CD4-positive, alpha-beta T cell (primary cell): ENCODE measurements at regions not wholly inside any gene's neighbourhood (a gene's known extent, or its start where the extent isn't known, plus 50 kb on each side); places are given as distances from the start of the nearest gene placed in this dataset.

Experiments used
- ATAC-seq: fragments of 200-7000 bp; cut with Tn5 transposase; one replicate; pipeline ENCODE4 v1.10.0; 2022; ENCODE audit warnings: mild to moderate bottlenecking; ENCODE audit not compliant: poor library complexity
- CTCF ChIA-PET: fragments of 350-600 bp; sonication (Branson Sonifier 250); formaldehyde crosslinking; loops from one replicate; lab custom pipeline; 2021; ENCODE audit warnings: antibody characterized with exemption, inconsistent platforms; lab: Charles Lee
- POLR2A ChIA-PET: fragments of 350-600 bp; sonication (Branson Sonifier 250); formaldehyde crosslinking; loops from one replicate; lab custom pipeline; 2021; ENCODE audit warnings: antibody characterized with exemption, inconsistent platforms; lab: Charles Lee
- DNase-seq, 14 experiments: peaks; one replicate each; pipeline ENCODE4 v3.0.0-alpha.2; 2013 to 2020; ENCODE audit warnings: mixed read lengths in 2 of 14
- H3K27ac ChIP-seq, 2 donors: one replicate each; pipeline versions ENCODE4 v1.5.1 to v1.7.0; 2013; ENCODE audit warnings: low read length in 2 of 2, low read depth in 1 of 2, mild to moderate bottlenecking in 1 of 2
- H3K27me3 ChIP-seq, 2 experiments: 1 replicate in 1 of 2; 2 replicates in 1 of 2; pipeline versions ENCODE4 v1.6.1 to v1.7.0; 2013; ENCODE audit warnings: low read length in 2 of 2, control low read depth in 1 of 2, mild to moderate bottlenecking in 1 of 2, moderate library complexity in 1 of 2; ENCODE audit not compliant: insufficient read depth in 2 of 2, control insufficient read depth in 1 of 2
- H3K36me3 ChIP-seq: one replicate; pipeline ENCODE4 v1.6.1; 2013; ENCODE audit warnings: low read length, control low read depth; ENCODE audit not compliant: insufficient read depth
- H3K4me1 ChIP-seq: one replicate; pipeline ENCODE4 v1.6.1; 2013; ENCODE audit warnings: low read length, control low read depth; ENCODE audit not compliant: insufficient read depth
- H3K4me3 ChIP-seq: one replicate; pipeline ENCODE4 v1.5.1; 2013; ENCODE audit warnings: mild to moderate bottlenecking, low read length, moderate library complexity
- H3K9me3 ChIP-seq, 2 experiments: 1 replicate in 1 of 2; 2 replicates in 1 of 2; pipeline versions ENCODE4 v1.6.1 to v1.7.0; 2013; ENCODE audit warnings: low read length in 2 of 2, mild to moderate bottlenecking in 2 of 2, control low read depth in 1 of 2, moderate library complexity in 1 of 2; ENCODE audit not compliant: control insufficient read depth in 1 of 2, insufficient read depth in 1 of 2
- H3K27ac Mint-ChIP-seq: one replicate; pipeline ENCODE4 v1.8.0; 2020; ENCODE audit warnings: mixed read lengths
- H3K27me3 Mint-ChIP-seq: one replicate; pipeline ENCODE4 v1.8.0; 2021; ENCODE audit warnings: mixed read lengths
- H3K36me3 Mint-ChIP-seq: one replicate; pipeline ENCODE4 v1.8.0; 2021; ENCODE audit warnings: low read depth, mixed read lengths
- H3K4me1 Mint-ChIP-seq: one replicate; pipeline ENCODE4 v1.8.0; 2021; ENCODE audit warnings: low read depth, mixed read lengths
- H3K4me3 Mint-ChIP-seq: one replicate; pipeline ENCODE4 v1.8.0; 2020; ENCODE audit warnings: mild to moderate bottlenecking, mixed read lengths
- H3K9me3 Mint-ChIP-seq: one replicate; pipeline ENCODE4 v1.8.0; 2020; ENCODE audit warnings: mixed read lengths
- CTCF ChIP-seq: fragments of 200-600 bp; IDR thresholded peaks from one replicate; pipeline ENCODE4 v1.8.0; 2022; ENCODE audit warnings: antibody characterized with exemption, mild to moderate bottlenecking
- intact Hi-C, 2 experiments: fragments of 100-400 bp; cut with DNase I in 1 of 2; cut with micrococcal nuclease in 1 of 2; formaldehyde crosslinking; loops; one replicate each; pipeline versions ENCODE4 v1.15.1 to v1.9.0; 2023 to 2025; cut with DNase I, micrococcal nuclease

DNA sequence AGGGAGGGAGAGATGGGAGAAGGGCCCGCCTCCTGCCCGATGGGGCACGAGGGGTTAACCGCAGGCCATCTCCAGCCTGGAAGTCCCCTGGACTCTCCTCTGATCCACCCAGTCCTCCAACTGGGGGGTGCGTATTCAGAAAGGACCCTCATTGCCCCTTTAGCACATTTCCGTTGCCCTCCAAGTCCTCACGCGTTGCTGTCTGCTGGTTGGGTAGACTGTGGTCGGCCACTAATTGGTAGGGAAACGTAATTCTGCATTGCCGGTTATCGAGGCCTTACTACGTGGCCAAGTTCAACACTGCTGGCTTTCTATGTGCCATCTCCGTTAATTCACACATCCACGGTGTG, 103.4 kb downstream of the FOXL1 start:
- Histone ChIP-seq H3K27me3 (peaks cover 0 to 6% of the 10 kb centered on the region in 2 experiments), H3K27ac (no peak overlapping the region), H3K36me3 (no peaks in the 10 kb centered on the region), H3K4me1 (no peaks in the 10 kb centered on the region), H3K9me3 (peaks cover 0 to 22% of the 10 kb centered on the region in 2 experiments), H3K4me3 (no peak overlapping the region)
- no peak overlapping the region for H3K27ac Mint-ChIP-seq
- TF ChIP-seq CTCF = no peak
- POLR2A ChIA-PET = no interaction called here
- H3K4me3 Mint-ChIP-seq = no peak overlapping the region
- H3K9me3 Mint-ChIP-seq = peaks cover 3% of the 10 kb centered on the region
- H3K4me1 Mint-ChIP-seq = no peaks in the 10 kb centered on the region
- intact Hi-C loops = no loop called here
- ATAC-seq (no peak), DNase-seq (no peak)
- no peaks in the 10 kb centered on the region for H3K36me3 Mint-ChIP-seq
- H3K27me3 Mint-ChIP-seq = peaks cover 35% of the 10 kb centered on the region
- CTCF ChIA-PET = no interaction called here

DNA sequence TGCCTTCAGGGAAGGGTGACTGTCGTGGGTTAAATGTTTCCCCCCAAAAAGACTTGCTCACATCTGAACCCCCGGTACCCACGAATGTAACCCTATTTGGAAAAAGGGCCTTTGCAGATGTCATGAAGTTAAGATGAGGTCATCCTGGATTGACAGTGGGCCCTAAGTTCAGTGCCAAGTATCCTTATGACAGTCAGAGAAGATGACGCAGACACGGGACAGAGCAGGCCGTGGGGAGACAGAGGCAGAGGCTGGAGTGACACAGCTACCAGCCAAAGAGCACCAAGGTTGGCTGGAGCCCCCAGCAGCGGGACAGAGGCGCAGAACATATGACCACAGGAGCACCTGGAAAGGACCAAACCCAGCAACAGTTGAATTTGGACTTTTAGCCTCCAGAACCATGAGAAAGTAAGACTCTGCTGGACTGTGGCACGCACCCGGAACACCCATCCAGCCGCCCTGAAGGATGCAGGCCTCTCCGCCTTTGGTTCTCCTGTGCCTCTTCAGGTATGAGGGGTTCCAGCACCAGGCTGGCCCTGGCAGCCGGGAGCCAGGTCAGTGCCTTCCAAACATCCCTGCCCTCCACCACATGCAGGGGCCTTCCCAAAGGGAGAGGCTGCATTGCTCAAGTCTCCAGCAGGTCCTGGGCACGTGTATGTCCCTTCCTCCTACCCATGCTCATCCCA, 104.0 kb downstream of the FOXL1 start:
- Mint-ChIP-seq H3K4me3 (no peak overlapping the region), H3K4me1 (no peaks in the 10 kb centered on the region), H3K27ac (no peak overlapping the region), H3K27me3 (peaks cover 35% of the 10 kb centered on the region), H3K9me3 (peaks cover 3% of the 10 kb centered on the region), H3K36me3 (no peaks in the 10 kb centered on the region)
- no peak for TF ChIP-seq CTCF
- Histone ChIP-seq H3K27me3 (peaks cover 0 to 6% of the 10 kb centered on the region in 2 experiments), H3K4me3 (no peak overlapping the region), H3K9me3 (peaks cover 0 to 22% of the 10 kb centered on the region in 2 experiments), H3K4me1 (no peaks in the 10 kb centered on the region), H3K27ac (no peak overlapping the region), H3K36me3 (no peaks in the 10 kb centered on the region)
- ATAC-seq (no peak), DNase-seq (no peak)
- ChIA-PET CTCF (no interaction called here), POLR2A (no interaction called here)
- intact Hi-C loops = no loop called here

DNA sequence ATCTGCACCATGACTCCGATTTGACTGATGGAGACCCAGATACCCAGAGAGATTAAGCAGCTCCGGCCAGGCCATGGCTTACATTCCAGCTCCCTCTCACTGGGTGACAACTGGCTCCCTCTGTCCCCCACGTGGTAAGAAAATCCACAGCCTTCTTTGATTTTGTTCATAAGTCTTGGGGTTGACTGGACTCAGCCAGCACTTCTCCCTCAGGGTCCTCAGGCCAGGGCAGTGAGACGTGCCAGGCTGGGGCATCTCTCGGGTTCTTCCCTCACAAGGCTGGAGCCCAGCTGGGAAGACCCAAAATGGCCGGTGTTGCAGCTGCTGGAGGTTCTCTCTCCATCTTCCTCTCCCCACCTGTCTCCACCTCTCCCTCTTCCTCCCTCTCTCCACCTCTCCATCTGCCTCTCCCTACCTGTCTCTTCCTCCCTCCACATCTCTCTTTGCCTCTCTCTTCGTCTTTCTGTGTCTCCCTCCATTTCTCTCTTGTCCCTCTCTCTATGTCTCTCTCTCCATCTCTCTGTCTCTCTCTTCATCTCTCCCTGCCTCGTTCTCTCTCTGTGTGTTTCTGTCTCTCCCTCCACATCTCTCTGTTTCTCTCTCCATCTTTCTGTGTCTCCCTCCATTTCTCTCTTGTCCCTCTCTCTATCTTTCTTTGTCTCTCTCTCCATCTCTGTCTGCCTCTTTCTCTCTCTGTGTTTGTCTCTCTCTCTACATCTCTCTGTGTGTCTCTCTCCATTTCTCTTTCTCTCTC, 105.3 kb downstream of the FOXL1 start:
- H3K9me3 ChIP-seq = peaks cover 0 to 22% of the 10 kb centered on the region in 2 experiments
- ChIA-PET CTCF (no interaction called here), POLR2A (no interaction called here)
- no peaks in the 10 kb centered on the region for H3K4me1 Mint-ChIP-seq
- H3K27ac ChIP-seq = no peak overlapping the region
- H3K4me3 ChIP-seq = no peak overlapping the region
- H3K27me3 Mint-ChIP-seq = peaks cover 35% of the 10 kb centered on the region
- H3K27me3 ChIP-seq = peaks cover 0 to 6% of the 10 kb centered on the region in 2 experiments
- no peak for TF ChIP-seq CTCF
- ATAC-seq (no peak), DNase-seq (no peak)
- intact Hi-C loops = no loop called here
- no peak overlapping the region for H3K27ac Mint-ChIP-seq
- no peak overlapping the region for H3K4me3 Mint-ChIP-seq
- peaks cover 3% of the 10 kb centered on the region for H3K9me3 Mint-ChIP-seq
- H3K36me3 ChIP-seq = no peaks in the 10 kb centered on the region
- no peaks in the 10 kb centered on the region for H3K36me3 Mint-ChIP-seq
- H3K4me1 ChIP-seq = no peaks in the 10 kb centered on the region
